A673 (cell line): ENCODE measurements at regions not wholly inside any gene's neighbourhood (a gene's known extent, or its start where the extent isn't known, plus 50 kb on each side); places are given as distances from the start of the nearest gene placed in this dataset.

Source experiments
- EZH2 ChIP-seq: fragments of 200-600 bp; sonication (generic); IDR thresholded peaks from 2 replicates; pipeline ENCODE4 v1.6.1; 2017; ENCODE audit warnings: borderline replicate concordance, low read depth, mild to moderate bottlenecking, mixed read lengths, antibody characterized with exemption, low read length; ENCODE audit not compliant: poor library complexity, severe bottlenecking
- TF ChIP-seq, protein P1 (sequence below): fragments of 300-800, 200-600 bp; sonication (generic); conservative IDR thresholded peaks from 2 replicates; pipeline ENCODE4 v1.5.1; 2017; ENCODE audit warnings: low read depth, mild to moderate bottlenecking, antibody characterized with exemption, low read length, moderate library complexity, mixed read lengths

DNA sequence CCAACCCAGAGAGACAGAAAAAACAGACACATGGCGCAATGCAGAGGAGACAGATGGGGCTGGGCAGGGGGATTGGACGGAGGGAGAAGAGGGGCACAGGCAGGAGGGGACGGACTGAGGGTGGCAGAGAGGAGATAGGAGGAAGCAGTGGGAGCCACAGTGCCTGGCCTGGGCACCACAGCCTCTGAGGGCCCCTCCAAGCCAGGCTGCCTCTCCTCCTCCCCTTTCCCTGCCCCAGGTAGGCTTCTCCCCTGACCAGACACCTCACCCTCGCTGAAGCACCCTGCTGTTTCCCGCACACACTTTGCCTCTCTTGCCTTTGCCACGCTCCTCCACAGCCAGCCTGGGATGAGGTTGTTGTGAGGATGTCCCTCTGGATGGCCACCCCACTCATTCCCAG, 84.0 kb upstream of the PRR20G start:
- TF ChIP-seq, protein P1, sequence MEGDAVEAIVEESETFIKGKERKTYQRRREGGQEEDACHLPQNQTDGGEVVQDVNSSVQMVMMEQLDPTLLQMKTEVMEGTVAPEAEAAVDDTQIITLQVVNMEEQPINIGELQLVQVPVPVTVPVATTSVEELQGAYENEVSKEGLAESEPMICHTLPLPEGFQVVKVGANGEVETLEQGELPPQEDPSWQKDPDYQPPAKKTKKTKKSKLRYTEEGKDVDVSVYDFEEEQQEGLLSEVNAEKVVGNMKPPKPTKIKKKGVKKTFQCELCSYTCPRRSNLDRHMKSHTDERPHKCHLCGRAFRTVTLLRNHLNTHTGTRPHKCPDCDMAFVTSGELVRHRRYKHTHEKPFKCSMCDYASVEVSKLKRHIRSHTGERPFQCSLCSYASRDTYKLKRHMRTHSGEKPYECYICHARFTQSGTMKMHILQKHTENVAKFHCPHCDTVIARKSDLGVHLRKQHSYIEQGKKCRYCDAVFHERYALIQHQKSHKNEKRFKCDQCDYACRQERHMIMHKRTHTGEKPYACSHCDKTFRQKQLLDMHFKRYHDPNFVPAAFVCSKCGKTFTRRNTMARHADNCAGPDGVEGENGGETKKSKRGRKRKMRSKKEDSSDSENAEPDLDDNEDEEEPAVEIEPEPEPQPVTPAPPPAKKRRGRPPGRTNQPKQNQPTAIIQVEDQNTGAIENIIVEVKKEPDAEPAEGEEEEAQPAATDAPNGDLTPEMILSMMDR = no peak
- TF ChIP-seq EZH2 = no peak
